ENCODE measurements at regions not wholly inside any gene's neighbourhood (a gene's known extent, or its start where the extent isn't known, plus 50 kb on each side); places are given as distances from the start of the nearest gene placed in this dataset.
"Not testable (repeated sequence)": the region's sequence is repeated elsewhere in the genome, so short reads cannot be mapped to it uniquely, and the experiment has no call there.

DNA sequence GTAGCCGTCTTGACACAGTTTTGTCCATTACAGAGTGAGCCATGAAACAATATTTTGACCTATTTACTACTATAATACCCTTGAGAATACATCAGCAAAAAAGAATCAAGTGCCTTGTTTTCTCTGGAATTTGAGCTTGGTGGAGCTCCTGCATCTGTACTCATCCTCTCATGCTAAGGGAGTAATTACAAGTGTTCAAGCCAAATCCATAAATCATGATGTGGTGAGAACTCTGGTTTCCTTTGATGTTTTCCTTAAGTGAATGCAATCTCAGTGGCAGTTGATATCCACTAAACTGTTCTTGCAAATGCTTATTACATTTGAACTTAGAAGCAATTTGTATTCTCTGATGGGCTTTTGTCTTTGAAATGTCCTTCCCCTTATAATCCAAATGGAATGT, 824.6 kb upstream of the TMPRSS15 start:
- H3K9ac ChIP-seq (replicated peaks; ENCODE audit: extremely low read depth, insufficient read depth, low read length) = no peak overlapping the region
- intact Hi-C loops (cut with micrococcal nuclease) (no loop called here), dilution Hi-C loops (cut with MboI; ENCODE audit: extremely low pct_ligation_motif_present, low sequenced_read_pairs) (no loop called here)
- no peak overlapping the region for H3K4me2 ChIP-seq (ENCODE audit: insufficient read depth, low read length)
- H4K20me1 ChIP-seq (replicated peaks; ENCODE audit: control insufficient read depth, extremely low read depth, insufficient read depth, low read length) = no peaks in the 10 kb centered on the region
- no peak overlapping the region for H2AFZ ChIP-seq (ENCODE audit: low read depth, low read length)
- BruUV-seq (replicated peaks) = no TSS peak
- CTCF ChIA-PET = no interaction called here
- FAIRE-seq (no peak), DNase-seq (ENCODE audit: low read depth, low spot score) (no peak)
- H3K4me1 ChIP-seq (ENCODE audit: control insufficient read depth, extremely low read depth, insufficient read depth, low read length) = no peaks in the 10 kb centered on the region
- POLR2A ChIA-PET = no interaction called here
- H3K79me2 ChIP-seq (ENCODE audit: control insufficient read depth, insufficient read depth, low read length) = no peaks in the 10 kb centered on the region
- TF ChIP-seq POLR2A (IDR thresholded peaks at IDR 0.05; ENCODE audit: low read depth, low read length) = no peak
- TF ChIP-seq FOS (IDR thresholded peaks at IDR 0.05; ENCODE audit: borderline replicate concordance, insufficient read depth, low read length) = no peak
- no peak for TF ChIP-seq MYC (IDR thresholded peaks at IDR 0.05; ENCODE audit: low read depth, low read length)
- TF ChIP-seq, protein P1, sequence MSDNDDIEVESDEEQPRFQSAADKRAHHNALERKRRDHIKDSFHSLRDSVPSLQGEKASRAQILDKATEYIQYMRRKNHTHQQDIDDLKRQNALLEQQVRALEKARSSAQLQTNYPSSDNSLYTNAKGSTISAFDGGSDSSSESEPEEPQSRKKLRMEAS (IDR thresholded peaks at IDR 0.05; ENCODE audit: insufficient read depth, insufficient read length) = no peak
- no peak for TF ChIP-seq GATA2 (IDR thresholded peaks at IDR 0.05; ENCODE audit: insufficient read depth, insufficient read length, low read depth, low read length)
- TF ChIP-seq JUN (IDR thresholded peaks at IDR 0.05; ENCODE audit: borderline replicate concordance, insufficient read depth, insufficient read length, low read depth) = no peak
- TF ChIP-seq, protein P2, sequence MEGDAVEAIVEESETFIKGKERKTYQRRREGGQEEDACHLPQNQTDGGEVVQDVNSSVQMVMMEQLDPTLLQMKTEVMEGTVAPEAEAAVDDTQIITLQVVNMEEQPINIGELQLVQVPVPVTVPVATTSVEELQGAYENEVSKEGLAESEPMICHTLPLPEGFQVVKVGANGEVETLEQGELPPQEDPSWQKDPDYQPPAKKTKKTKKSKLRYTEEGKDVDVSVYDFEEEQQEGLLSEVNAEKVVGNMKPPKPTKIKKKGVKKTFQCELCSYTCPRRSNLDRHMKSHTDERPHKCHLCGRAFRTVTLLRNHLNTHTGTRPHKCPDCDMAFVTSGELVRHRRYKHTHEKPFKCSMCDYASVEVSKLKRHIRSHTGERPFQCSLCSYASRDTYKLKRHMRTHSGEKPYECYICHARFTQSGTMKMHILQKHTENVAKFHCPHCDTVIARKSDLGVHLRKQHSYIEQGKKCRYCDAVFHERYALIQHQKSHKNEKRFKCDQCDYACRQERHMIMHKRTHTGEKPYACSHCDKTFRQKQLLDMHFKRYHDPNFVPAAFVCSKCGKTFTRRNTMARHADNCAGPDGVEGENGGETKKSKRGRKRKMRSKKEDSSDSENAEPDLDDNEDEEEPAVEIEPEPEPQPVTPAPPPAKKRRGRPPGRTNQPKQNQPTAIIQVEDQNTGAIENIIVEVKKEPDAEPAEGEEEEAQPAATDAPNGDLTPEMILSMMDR (IDR thresholded peaks at IDR 0.05; ENCODE audit: extremely low read depth in 1 of 2, insufficient read depth in 1 of 2, low read depth in 1 of 2, low read length in 2 of 2) = no peak
- no peak for TF ChIP-seq POLR2AphosphoS5 (IDR thresholded peaks at IDR 0.05; ENCODE audit: insufficient read depth, low read depth, low read length)
- TF ChIP-seq EZH2 (IDR thresholded peaks at IDR 0.05; ENCODE audit: borderline replicate concordance, low read depth, low read length, severe bottlenecking) = no peak
- no peak overlapping the region for H3K27ac ChIP-seq (ENCODE audit: insufficient read depth, low read depth, low read length)
- H3K9me3 ChIP-seq (replicated peaks; ENCODE audit: control insufficient read depth, insufficient read depth, low read length) = no peaks in the 10 kb centered on the region
- H3K27me3 ChIP-seq (ENCODE audit: control insufficient read depth in 2 of 2, insufficient read depth in 2 of 2, low read length in 2 of 2) = no peaks in the 10 kb centered on the region
- no peaks in the 10 kb centered on the region for H3K36me3 ChIP-seq (ENCODE audit: control insufficient read depth in 2 of 2, extremely low read depth in 1 of 2, insufficient read depth in 2 of 2, low read length in 2 of 2)
- H3K9me1 ChIP-seq (replicated peaks; ENCODE audit: control insufficient read depth, extremely low read depth, insufficient read depth, low read length) = no peaks in the 10 kb centered on the region
- no peak overlapping the region for H3K4me3 ChIP-seq (replicated peaks in 1 of 3; ENCODE audit: insufficient read depth in 1 of 3, low read depth in 1 of 3, low read length in 3 of 3)

DNA sequence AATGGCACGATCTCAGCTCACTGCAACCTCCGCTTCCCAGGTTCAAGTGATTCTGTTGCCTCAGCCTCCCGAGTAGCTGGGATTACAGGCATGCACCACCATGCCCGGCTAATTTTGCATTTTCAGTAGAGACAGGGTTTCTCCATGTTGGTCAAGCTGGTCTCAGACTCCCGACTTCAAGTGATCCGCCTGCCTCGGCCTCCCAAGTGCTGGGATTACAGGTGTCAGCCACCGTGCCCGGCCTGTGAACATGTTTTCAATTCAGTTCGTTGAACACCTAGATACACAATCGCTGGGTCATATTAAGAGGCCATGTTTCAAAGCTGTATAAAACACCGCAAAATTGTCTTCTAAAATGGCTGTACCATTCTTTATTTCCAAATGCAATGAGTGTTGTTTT, 830.3 kb upstream of the TMPRSS15 start:
- dilution Hi-C loops (cut with MboI; ENCODE audit: extremely low pct_ligation_motif_present, low sequenced_read_pairs); POLR2A ChIA-PET; H3K27me3 ChIP-seq (ENCODE audit: control insufficient read depth in 2 of 2, insufficient read depth in 2 of 2, low read length in 2 of 2); H3K9me1 ChIP-seq (replicated peaks; ENCODE audit: control insufficient read depth, extremely low read depth, insufficient read depth, low read length); DNase-seq (ENCODE audit: low read depth, low spot score); H4K20me1 ChIP-seq (replicated peaks; ENCODE audit: control insufficient read depth, extremely low read depth, insufficient read depth, low read length); H3K4me1 ChIP-seq (ENCODE audit: control insufficient read depth, extremely low read depth, insufficient read depth, low read length); intact Hi-C loops (cut with micrococcal nuclease); CTCF ChIA-PET; H3K4me2 ChIP-seq (ENCODE audit: insufficient read depth, low read length); H3K36me3 ChIP-seq (ENCODE audit: control insufficient read depth in 2 of 2, extremely low read depth in 1 of 2, insufficient read depth in 2 of 2, low read length in 2 of 2); H3K27ac ChIP-seq (ENCODE audit: insufficient read depth, low read depth, low read length); BruUV-seq (replicated peaks); H3K9me3 ChIP-seq (replicated peaks; ENCODE audit: control insufficient read depth, insufficient read depth, low read length); H2AFZ ChIP-seq (ENCODE audit: low read depth, low read length); H3K4me3 ChIP-seq (replicated peaks in 1 of 3; ENCODE audit: insufficient read depth in 1 of 3, low read depth in 1 of 3, low read length in 3 of 3); H3K9ac ChIP-seq (replicated peaks; ENCODE audit: extremely low read depth, insufficient read depth, low read length); H3K79me2 ChIP-seq (ENCODE audit: control insufficient read depth, insufficient read depth, low read length): not testable (repeated sequence)
- peak; percentile 26 for FAIRE-seq

Data from endothelial cell of umbilical vein (primary cell).